Fibroblast of skin of scalp (primary cell): ENCODE measurements at regions not wholly inside any gene's neighbourhood (a gene's known extent, or its start where the extent isn't known, plus 50 kb on each side); places are given as distances from the start of the nearest gene placed in this dataset.
"Not testable (repeated sequence)": the region's sequence is repeated elsewhere in the genome, so short reads cannot be mapped to it uniquely, and the experiment has no call there.

Experiments used
- DNase-seq: peaks from one replicate; pipeline ENCODE4 v3.0.0-alpha.2; 2013

- DNase-seq, result no peak
Measured at GRCh38 chr7:42560866-42561265, 323.9 kb upstream of the GLI3 start.

DNA sequence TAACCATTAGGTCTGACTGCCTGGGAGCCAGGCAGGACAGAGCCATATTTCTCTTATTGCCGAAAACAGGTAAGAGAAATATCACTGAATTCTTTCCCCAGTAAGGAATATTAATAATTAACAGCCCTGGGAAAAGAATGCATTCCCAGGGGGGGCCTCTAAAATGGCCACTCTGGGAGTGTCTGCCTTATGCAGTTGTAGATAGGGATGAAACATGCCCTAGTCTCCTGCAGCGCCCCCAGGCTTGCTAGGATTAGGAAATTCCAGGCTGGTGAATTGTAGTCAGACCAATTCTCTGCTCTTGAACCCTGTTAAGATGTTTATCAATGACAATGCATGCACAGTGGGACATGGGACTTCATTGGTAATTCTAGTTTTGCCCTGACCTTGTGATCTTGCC is 317.9 kb upstream of the GLI3 start:
- not testable (repeated sequence) for DNase-seq

GRCh38 chr7:42552227-42552626 is 315.2 kb upstream of the GLI3 start:
- no peak for DNase-seq

DNA sequence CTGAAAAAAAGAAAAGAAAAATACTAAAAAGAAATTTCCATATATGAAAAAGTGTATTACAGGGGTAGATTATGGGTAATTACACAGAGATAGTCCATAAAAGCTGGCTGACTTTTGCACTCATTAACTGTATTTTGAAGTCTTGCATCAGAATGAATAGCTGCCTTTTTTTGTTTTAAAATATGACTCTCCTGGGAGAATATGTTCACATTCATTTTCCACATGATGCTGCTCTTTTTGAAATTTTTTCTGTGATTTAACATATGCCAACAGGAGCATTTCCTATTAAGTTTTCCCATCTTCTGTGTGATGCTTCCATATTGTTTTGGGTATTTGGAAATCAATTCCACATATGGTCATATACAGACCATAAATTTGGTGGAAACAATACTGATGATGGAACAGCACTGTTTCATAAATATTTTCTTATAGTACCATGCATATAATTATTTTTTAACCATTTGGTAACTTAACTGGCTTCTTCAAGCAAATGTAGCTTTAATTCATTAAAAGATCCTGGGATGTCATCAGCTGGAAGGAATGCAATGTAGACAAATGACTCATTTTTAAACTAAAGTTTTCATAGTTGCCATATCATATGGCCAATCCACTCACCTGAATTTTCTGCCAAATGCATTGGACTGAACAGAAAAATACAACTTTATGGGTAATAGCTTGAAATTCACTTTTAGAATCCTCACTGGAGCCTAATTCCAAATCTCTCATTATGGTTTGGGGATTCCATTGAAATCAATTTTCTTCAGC is 313.9 kb upstream of the GLI3 start:
- peak; percentile 43 for DNase-seq

DNA sequence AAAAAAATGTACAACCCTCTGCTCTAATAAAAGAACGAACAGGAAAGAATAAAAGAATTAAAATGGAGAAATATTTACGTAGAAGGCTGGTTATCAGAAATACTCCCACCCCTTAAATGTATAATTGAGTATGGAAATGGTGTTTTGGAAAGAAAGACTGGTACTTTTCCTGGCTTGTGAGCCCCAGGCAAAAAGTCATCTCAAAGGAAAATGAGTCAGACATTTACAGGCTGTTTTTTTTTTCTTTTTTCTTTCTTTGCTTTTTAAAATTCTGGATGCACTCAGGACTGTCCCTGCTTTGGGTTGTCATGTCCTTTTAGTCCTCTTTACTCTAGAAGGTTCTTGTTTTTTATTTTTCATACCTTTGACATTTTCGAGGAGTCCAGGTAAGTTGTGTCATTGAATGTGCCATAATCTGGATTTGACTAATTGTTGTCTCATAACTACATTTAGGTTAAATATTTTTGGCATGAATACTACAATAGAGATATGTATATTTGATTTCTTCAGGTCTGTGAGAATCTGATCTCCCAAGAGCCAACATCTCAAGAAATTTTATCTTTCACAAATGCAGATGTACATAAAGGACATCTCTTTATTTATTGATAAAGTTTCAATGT is 313.0 kb upstream of the GLI3 start:
- DNase-seq, result peak; percentile 9

DNA sequence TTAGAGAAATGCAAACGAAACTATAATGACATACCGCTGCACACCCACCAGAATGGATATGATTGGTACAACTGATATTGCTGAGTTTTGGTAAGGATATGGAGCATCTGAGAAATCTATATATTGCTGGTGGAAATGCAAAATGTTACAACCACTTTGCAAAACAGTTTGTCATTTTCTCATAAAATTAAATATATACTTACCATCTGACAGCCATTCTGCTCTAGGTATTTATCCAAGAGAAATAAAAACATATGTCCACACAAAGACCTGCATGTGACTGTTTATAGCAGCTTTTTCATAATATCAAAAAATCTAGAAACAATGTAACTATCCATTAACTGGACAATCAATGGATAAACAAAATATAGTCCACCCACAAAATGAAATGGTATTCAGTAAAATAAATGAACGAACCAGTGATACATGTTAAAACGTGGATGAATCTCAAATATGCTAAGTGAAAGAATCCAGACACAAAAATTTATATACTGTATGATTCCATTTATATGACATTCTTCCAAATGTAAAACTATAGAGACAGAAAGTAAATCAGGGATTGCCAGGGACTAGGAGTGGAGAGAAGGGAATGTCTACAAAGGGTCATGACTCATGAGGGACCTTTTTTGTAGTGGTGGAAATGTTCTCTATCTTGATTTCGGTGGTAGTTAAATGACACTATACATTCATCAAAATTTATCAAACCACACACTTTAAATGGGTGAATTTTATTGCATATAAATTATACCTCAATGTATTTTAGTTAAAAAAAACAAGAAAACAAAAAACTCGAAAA is 312.0 kb upstream of the GLI3 start:
- DNase-seq, result peak; percentile 27

- no peak for DNase-seq
Measured at GRCh38 chr7:42545049-42545724, 308.2 kb upstream of the GLI3 start.

GRCh38 chr7:42543953-42544352 is 306.9 kb upstream of the GLI3 start:
- DNase-seq, result no peak

DNA sequence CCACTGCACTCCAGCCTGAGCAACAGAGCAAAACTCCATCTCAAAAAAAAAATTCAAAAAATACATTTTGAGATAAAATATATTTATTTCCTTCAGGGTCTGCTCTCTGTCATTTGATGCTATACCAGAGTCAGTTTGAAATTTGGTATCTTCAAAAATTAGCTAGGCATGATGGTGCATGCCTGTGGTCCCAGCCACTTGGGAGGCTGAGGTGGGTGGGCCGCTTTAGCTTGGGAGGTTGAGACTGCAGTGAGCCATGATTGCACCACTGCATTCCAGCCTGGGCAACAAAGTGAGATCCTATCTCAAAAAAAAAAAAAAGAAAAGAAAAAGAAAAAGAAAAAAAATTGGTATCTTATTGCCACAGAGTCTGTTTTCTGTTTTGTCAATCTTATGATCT is 305.4 kb upstream of the GLI3 start:
- DNase-seq, result peak; percentile 7

- no peak for DNase-seq
Measured at GRCh38 chr7:42534441-42534840, 297.4 kb upstream of the GLI3 start.

DNA sequence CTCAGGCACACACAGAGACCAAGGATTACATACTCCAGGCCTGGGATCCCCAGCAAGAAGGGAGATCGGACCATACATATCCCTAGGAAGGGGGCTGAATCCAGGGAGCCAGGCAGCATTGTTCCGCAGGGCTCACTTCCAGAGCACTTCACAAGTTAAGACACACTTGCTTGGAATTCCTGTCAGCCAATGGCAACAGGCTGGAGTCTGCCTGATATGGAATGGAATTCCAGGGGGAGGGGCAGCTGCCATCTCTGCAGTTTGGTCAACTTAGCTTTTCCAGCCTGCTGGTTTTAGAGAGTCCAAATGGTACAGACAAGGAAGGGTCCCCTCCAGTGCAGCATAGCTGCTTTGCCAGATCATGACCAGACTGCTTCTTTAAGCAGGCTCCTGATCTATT is 290.0 kb upstream of the GLI3 start:
- DNase-seq, result peak; percentile 34

- no peak for DNase-seq
Measured at GRCh38 chr7:42522227-42522991, 285.4 kb upstream of the GLI3 start.

- peak; percentile 36 for DNase-seq
Measured at GRCh38 chr7:42511027-42511426, 274.0 kb upstream of the GLI3 start.

DNA sequence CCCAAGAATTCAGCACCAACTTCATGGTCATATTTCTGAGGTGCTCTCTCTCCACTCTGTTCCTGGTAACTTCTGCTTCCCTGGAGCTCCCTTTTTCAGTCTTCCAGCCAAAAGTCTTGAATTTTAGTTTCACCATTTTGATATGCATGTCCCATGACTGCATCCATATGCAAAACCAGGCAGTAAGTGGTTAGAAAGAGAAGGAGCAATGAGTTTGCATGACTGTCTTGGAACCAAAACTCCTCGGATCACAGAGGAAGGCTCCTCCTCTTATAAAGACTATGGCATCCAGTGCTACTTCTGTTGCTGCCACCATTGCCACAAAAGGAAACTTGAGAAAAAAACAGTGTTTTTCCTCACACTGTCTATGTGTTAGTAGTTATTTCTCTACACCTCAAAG is 269.1 kb upstream of the GLI3 start:
- DNase-seq, result no peak

- DNase-seq, result peak; percentile 76
Measured at GRCh38 chr7:42502022-42502421, 265.0 kb upstream of the GLI3 start.

- DNase-seq, result peak; percentile 60
Measured at GRCh38 chr7:42495256-42495655, 258.2 kb upstream of the GLI3 start.

DNA sequence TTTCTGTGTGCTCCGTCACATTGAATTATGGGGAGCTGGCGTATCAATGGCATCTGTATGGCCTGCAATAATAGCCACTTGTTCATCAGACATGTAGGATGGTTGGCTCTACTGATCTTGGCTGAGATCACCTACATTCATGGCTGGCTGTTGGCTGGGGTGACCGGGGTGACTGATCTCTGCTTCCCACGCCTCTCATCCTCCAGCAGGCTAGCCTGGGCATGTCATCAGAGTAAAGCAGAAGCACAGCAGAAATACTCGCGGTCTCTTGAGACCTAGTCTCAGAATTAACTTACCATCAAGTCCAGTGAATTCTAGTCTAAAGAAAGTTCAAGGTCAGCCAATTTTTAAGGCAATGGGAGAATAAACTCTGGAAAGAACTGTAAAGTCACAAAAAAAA is 257.7 kb upstream of the GLI3 start:
- DNase-seq, result no peak

GRCh38 chr7:42494199-42494710 is 257.2 kb upstream of the GLI3 start:
- no peak for DNase-seq

- DNase-seq, result peak; percentile 89
Measured at GRCh38 chr7:42493436-42494198, 256.6 kb upstream of the GLI3 start.

DNA sequence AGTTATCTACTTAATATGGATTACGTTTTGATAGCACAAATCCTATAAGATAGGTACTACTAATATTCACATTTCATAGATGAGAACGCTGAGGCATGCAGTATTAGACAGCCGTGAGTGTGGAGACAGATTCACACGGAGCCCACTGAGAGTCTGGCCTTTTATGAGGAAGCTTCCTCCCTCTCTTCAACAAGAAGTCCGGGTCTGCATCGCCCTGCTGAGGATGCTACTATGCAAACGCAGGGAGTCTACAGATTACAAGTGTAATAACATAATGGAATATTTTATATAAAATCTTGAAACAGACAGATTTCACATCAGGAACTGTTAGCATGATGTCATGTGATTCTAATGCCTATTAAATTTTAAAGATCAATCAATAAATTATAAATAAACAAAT is 255.9 kb upstream of the GLI3 start:
- no peak for DNase-seq

- no peak for DNase-seq
Measured at GRCh38 chr7:42491106-42491505, 254.1 kb upstream of the GLI3 start.
